Endothelial cell of umbilical vein (primary cell): ENCODE measurements at regions not wholly inside any gene's neighbourhood (a gene's known extent, or its start where the extent isn't known, plus 50 kb on each side); places are given as distances from the start of the nearest gene placed in this dataset.

Experiments used
- BruUV-seq: library from RNA; stranded (reverse); fragments of 400-500 nt; replicated peaks from 2 replicates; lab custom pipeline; 2021; lab: Mats Ljungman, UMichigan
- CTCF ChIA-PET: fragments of 300-600, 350-600 bp; sonication (Branson Sonifier 250); formaldehyde crosslinking; loops from one replicate; lab custom pipeline; 2021; ENCODE audit warnings: antibody characterized with exemption, inconsistent platforms; lab: Charles Lee
- POLR2A ChIA-PET: fragments of 300-600, 350-600 bp; sonication (Branson Sonifier 250); formaldehyde crosslinking; loops from one replicate; lab custom pipeline; 2021; ENCODE audit warnings: antibody characterized with exemption, inconsistent platforms; lab: Charles Lee
- DNase-seq: peaks from one replicate; pipeline ENCODE4 v3.0.0-alpha.2; 2011; ENCODE audit warnings: low read depth, low spot score
- FAIRE-seq: peaks from 2 replicates; lab custom pipeline; 2011; peaks lifted over from hg19 to GRCh38; lab: Jason Lieb, UNC
- H2AFZ ChIP-seq: 2 replicates; pipeline ENCODE4 v1.6.0; 2012; ENCODE audit warnings: low read depth, low read length, control low read depth, inconsistent platforms
- H3K27ac ChIP-seq: 2 replicates; pipeline ENCODE4 v1.5.1; 2011; ENCODE audit warnings: low read depth, mild to moderate bottlenecking, control low read depth, low read length, moderate library complexity; ENCODE audit not compliant: insufficient read depth
- H3K27me3 ChIP-seq, 2 experiments: 2 replicates each; pipeline versions ENCODE4 v1.6.0 to v1.6.1; 2011; ENCODE audit warnings: low read length in 2 of 2, mixed read lengths in 1 of 2; ENCODE audit not compliant: control insufficient read depth in 2 of 2, insufficient read depth in 2 of 2
- H3K36me3 ChIP-seq, 2 experiments: 2 replicates in 1 of 2; 3 replicates in 1 of 2; pipeline ENCODE4 v1.5.1; 2011; ENCODE audit warnings: low read length in 2 of 2, mild to moderate bottlenecking in 1 of 2, moderate library complexity in 1 of 2; ENCODE audit not compliant: control insufficient read depth in 2 of 2, insufficient read depth in 2 of 2; ENCODE audit errors: extremely low read depth in 1 of 2
- H3K4me1 ChIP-seq: 3 replicates; pipeline ENCODE4 v1.5.1; 2011; ENCODE audit warnings: mild to moderate bottlenecking, low read length; ENCODE audit not compliant: control insufficient read depth, insufficient read depth; ENCODE audit errors: extremely low read depth
- H3K4me2 ChIP-seq: 2 replicates; pipeline ENCODE4 v1.6.1; 2011; ENCODE audit warnings: low read length, control low read depth, mixed read lengths; ENCODE audit not compliant: insufficient read depth
- H3K4me3 ChIP-seq, 3 experiments: fragments of 200-600 bp in 1 of 3; sonication (generic), shearing (Covaris generic) in 1 of 3; replicated peaks in 1 of 3; 2 replicates each; pipeline ENCODE4 v1.5.1; 2011 to 2016; ENCODE audit warnings: control low read depth in 3 of 3, low read length in 3 of 3, mild to moderate bottlenecking in 2 of 3, inconsistent platforms in 1 of 3, low read depth in 1 of 3, moderate library complexity in 1 of 3; ENCODE audit not compliant: insufficient read depth in 1 of 3
- H3K79me2 ChIP-seq: 2 replicates; pipeline ENCODE4 v1.6.0; 2012; ENCODE audit warnings: low read length, inconsistent platforms; ENCODE audit not compliant: control insufficient read depth, insufficient read depth
- H3K9ac ChIP-seq: replicated peaks from 2 replicates; pipeline ENCODE3; 2011; ENCODE audit warnings: low read length, control low read depth; ENCODE audit not compliant: insufficient read depth; ENCODE audit errors: extremely low read depth
- H3K9me1 ChIP-seq: replicated peaks from 3 replicates; pipeline ENCODE4 v1.6.0; 2011; ENCODE audit warnings: mild to moderate bottlenecking, low read length; ENCODE audit not compliant: control insufficient read depth, insufficient read depth; ENCODE audit errors: extremely low read depth
- H3K9me3 ChIP-seq: replicated peaks from 2 replicates; pipeline ENCODE4 v1.5.1; 2012; ENCODE audit warnings: low read length, inconsistent platforms; ENCODE audit not compliant: control insufficient read depth, insufficient read depth
- H4K20me1 ChIP-seq: replicated peaks from 2 replicates; pipeline ENCODE3; 2011; ENCODE audit warnings: mild to moderate bottlenecking, low read length; ENCODE audit not compliant: control insufficient read depth, insufficient read depth; ENCODE audit errors: extremely low read depth
- EZH2 ChIP-seq: IDR thresholded peaks from 2 replicates; pipeline ENCODE4 v1.6.1; 2012; ENCODE audit warnings: borderline replicate concordance, low read depth, mild to moderate bottlenecking, moderate library complexity, low read length, inconsistent platforms; ENCODE audit not compliant: severe bottlenecking
- FOS ChIP-seq: IDR thresholded peaks from 2 replicates; pipeline ENCODE4 v1.6.1; 2011; ENCODE audit warnings: mild to moderate bottlenecking, low read length, moderate library complexity, borderline replicate concordance; ENCODE audit not compliant: insufficient read depth
- GATA2 ChIP-seq: IDR thresholded peaks from 2 replicates; pipeline ENCODE4 v1.7.0; 2011; ENCODE audit warnings: low read depth, mild to moderate bottlenecking, moderate library complexity, mixed read lengths, low read length; ENCODE audit not compliant: insufficient read length, insufficient read depth
- JUN ChIP-seq: IDR thresholded peaks from 2 replicates; pipeline ENCODE4 v1.6.1; 2011; ENCODE audit warnings: borderline replicate concordance, low read depth; ENCODE audit not compliant: insufficient read length, insufficient read depth
- MAX ChIP-seq: IDR thresholded peaks from 2 replicates; pipeline ENCODE4 v1.6.1; 2011; ENCODE audit not compliant: insufficient read depth, insufficient read length
- MYC ChIP-seq: IDR thresholded peaks from one replicate; pipeline ENCODE4 v1.6.1; 2011; ENCODE audit warnings: mild to moderate bottlenecking, low read depth, low read length
- POLR2A ChIP-seq: IDR thresholded peaks from 2 replicates; pipeline ENCODE4 v1.6.1; 2012; ENCODE audit warnings: low read depth, mild to moderate bottlenecking, control low read depth, low read length
- POLR2AphosphoS5 ChIP-seq: IDR thresholded peaks from 2 replicates; pipeline ENCODE4 v1.6.1; 2012; ENCODE audit warnings: low read depth, mild to moderate bottlenecking, control low read depth, low read length, moderate library complexity; ENCODE audit not compliant: insufficient read depth
- dilution Hi-C: fragments of 300-500 bp; cut with MboI; formaldehyde crosslinking; loops from one replicate; pipeline ENCODE4 v1.15.0; 2019; ENCODE audit warnings: low sequenced_read_pairs; ENCODE audit not compliant: extremely low pct_ligation_motif_present
- intact Hi-C: fragments of 100-400 bp; cut with micrococcal nuclease; formaldehyde crosslinking; loops from one replicate; pipeline ENCODE4 v1.10.0; 2022
- TF ChIP-seq, protein P1 (sequence below), 2 donors: IDR thresholded peaks; 1 replicate in 1 of 2; 2 replicates in 1 of 2; pipeline ENCODE4 v1.5.1; 2011; ENCODE audit warnings: low read length in 2 of 2, mild to moderate bottlenecking in 2 of 2, moderate library complexity in 2 of 2, control low read depth in 1 of 2, inconsistent platforms in 1 of 2, low read depth in 1 of 2; ENCODE audit not compliant: insufficient read depth in 1 of 2; ENCODE audit errors: extremely low read depth in 1 of 2

DNA sequence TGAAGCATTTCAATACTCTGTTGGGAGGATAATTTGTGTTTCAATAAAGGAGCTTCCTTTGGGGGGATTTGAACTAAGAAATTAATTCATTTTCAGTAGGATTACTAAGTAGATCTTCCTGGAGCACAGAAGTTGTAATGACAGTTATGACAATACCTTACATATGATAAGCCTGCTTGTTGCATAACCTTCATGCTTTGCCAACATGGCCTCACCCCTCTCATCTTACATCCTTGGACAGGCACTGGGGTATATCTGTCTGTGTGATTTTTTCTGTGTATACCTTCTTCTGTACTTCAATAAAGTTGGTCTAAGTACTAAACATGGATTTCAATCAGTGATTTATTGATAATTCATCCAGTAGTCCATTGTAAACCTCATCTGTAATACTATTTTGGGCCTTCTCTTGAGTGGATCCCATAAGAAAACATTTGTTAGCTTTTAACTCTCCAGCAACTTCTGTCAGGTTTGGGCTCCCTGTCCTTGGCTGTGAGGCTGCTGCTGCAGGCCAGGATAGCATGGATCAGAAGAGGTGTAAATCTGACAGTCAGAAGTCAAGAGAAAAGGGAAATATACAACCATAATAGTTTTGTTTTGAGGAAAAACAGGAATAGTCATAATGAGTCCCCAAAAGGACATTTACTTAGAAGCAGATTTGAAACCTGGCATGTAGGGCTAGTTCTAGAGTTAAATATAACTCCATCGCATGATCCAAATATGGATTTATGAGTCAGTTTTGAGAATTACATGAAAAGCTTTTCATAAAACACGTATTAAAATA is 422.2 kb downstream of the KLF5 start:
- DNase-seq (no peak), FAIRE-seq (no peak)
- TF ChIP-seq FOS = no peak
- TF ChIP-seq MYC = no peak
- no peak for TF ChIP-seq MAX
- TF ChIP-seq POLR2AphosphoS5 = no peak
- TF ChIP-seq POLR2A = no peak
- no peak for TF ChIP-seq GATA2
- no peak for TF ChIP-seq JUN
- TF ChIP-seq EZH2 = no peak
- Histone ChIP-seq H3K27me3 (no peaks in the 10 kb centered on the region), H3K9me3 (no peaks in the 10 kb centered on the region), H3K4me2 (no peak overlapping the region), H3K27ac (no peak overlapping the region), H3K79me2 (no peaks in the 10 kb centered on the region), H4K20me1 (no peaks in the 10 kb centered on the region), H3K36me3 (no peaks in the 10 kb centered on the region), H3K9ac (no peak overlapping the region), H2AFZ (no peak overlapping the region), H3K4me3 (no peak overlapping the region), H3K9me1 (no peaks in the 10 kb centered on the region), H3K4me1 (no peaks in the 10 kb centered on the region)
- intact Hi-C loops = no loop called here
- ChIA-PET CTCF (no interaction called here), POLR2A (no interaction called here)
- dilution Hi-C loops = no loop called here
- BruUV-seq = no TSS peak

GRCh38 chr13:73479856-73480255 is 421.1 kb downstream of the KLF5 start:
- Histone ChIP-seq H3K27me3 (no peaks in the 10 kb centered on the region), H3K9me1 (peaks cover 3% of the 10 kb centered on the region), H3K79me2 (no peaks in the 10 kb centered on the region), H4K20me1 (no peaks in the 10 kb centered on the region), H3K4me3 (no peak overlapping the region), H3K4me1 (no peaks in the 10 kb centered on the region), H2AFZ (no peak overlapping the region), H3K4me2 (no peak overlapping the region), H3K36me3 (no peaks in the 10 kb centered on the region), H3K9ac (no peak overlapping the region), H3K9me3 (no peaks in the 10 kb centered on the region), H3K27ac (no peak overlapping the region)
- intact Hi-C loops (no loop called here), dilution Hi-C loops (no loop called here)
- TF ChIP-seq POLR2AphosphoS5 = no peak
- TF ChIP-seq, protein P1, sequence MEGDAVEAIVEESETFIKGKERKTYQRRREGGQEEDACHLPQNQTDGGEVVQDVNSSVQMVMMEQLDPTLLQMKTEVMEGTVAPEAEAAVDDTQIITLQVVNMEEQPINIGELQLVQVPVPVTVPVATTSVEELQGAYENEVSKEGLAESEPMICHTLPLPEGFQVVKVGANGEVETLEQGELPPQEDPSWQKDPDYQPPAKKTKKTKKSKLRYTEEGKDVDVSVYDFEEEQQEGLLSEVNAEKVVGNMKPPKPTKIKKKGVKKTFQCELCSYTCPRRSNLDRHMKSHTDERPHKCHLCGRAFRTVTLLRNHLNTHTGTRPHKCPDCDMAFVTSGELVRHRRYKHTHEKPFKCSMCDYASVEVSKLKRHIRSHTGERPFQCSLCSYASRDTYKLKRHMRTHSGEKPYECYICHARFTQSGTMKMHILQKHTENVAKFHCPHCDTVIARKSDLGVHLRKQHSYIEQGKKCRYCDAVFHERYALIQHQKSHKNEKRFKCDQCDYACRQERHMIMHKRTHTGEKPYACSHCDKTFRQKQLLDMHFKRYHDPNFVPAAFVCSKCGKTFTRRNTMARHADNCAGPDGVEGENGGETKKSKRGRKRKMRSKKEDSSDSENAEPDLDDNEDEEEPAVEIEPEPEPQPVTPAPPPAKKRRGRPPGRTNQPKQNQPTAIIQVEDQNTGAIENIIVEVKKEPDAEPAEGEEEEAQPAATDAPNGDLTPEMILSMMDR (IDR thresholded peaks at IDR 0.05; ENCODE audit: extremely low read depth in 1 of 2, insufficient read depth in 1 of 2, low read depth in 1 of 2, low read length in 2 of 2) = no peak
- no peak for TF ChIP-seq JUN
- no peak for TF ChIP-seq FOS
- TF ChIP-seq MAX = no peak
- no peak for TF ChIP-seq EZH2
- no peak for TF ChIP-seq POLR2A
- no peak for TF ChIP-seq GATA2
- TF ChIP-seq MYC = no peak
- ChIA-PET POLR2A (no interaction called here), CTCF (no interaction called here)
- no TSS peak for BruUV-seq
- FAIRE-seq (no peak), DNase-seq (no peak)
